ENCODE measurements at regions not wholly inside any gene's neighbourhood (a gene's known extent, or its start where the extent isn't known, plus 50 kb on each side); places are given as distances from the start of the nearest gene placed in this dataset.

DNA sequence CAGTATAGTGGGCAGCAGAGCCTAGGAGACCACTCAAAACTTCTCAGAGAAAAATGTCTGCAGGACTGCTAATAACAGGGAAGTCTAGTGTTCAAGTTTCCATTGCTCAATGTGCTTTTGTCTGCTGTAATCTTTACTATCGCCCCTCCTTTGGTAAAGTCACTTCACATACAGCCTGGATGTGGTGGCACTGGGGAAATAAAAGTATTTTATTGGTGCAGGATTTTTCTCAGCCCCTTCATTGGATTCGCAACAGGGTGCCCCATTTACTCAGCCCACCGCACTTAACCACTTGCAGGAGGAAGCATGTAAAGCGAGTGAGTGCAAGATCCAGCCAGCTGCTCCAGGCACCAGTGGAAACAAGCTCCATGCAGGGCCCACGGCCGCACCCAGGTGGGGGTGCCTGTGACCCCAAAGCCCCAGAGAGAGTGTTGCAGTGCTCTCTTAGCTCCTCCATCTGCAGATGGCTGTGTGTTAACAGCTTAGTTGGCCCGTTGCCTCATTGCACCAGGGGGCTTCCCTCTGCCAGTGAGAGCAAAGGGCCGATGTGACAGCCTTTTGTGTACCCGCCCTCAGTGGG lies 163.5 kb upstream of the TMEM72 start:
- no peak for TF ChIP-seq CTCF (IDR thresholded peaks at IDR 0.05)

DNA sequence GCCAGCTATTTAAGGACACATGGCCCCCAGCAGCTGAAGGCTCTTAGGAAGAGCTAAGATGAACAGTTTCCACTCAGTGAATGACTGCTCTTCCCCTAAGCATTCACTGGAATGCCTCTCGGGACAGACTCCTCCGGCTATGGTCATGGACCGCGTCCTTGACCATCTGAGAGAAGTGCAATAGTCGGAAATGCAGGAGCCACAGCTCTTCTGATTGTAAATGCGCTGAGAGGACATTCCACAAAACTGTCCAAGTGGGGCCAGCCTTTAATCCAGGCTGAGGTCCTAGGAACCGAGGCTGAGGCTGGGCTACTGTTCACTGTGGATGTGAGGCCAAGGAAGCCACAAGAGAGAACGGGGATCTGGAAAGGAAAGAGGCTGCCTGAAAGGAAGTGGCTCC lies 162.0 kb upstream of the TMEM72 start:
- TF ChIP-seq CTCF (IDR thresholded peaks at IDR 0.05) = no peak

- TF ChIP-seq CTCF (IDR thresholded peaks at IDR 0.05) = no peak
Observed at GRCh38 chr10:44752451-44753441, 158.4 kb upstream of the TMEM72 start.

DNA sequence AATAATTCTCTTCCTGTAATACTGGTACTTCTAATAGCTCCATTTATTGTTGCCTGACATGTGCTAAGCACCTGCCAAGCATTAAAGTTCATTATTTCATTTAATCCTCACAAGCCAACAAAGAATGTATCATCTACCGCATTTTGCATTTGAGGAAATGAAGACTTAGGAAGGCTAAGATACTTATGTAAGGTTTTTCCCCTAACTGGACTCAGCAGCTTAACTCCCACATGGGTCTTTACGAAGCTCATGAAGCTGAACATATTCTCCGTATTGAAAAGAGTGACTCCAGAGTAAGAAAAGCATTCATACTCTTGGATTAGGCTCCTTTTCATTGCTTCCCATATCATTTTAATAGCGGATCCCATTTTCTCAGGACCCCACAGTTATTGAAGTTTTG lies 155.7 kb upstream of the TMEM72 start:
- no peak for TF ChIP-seq CTCF (IDR thresholded peaks at IDR 0.05)

DNA sequence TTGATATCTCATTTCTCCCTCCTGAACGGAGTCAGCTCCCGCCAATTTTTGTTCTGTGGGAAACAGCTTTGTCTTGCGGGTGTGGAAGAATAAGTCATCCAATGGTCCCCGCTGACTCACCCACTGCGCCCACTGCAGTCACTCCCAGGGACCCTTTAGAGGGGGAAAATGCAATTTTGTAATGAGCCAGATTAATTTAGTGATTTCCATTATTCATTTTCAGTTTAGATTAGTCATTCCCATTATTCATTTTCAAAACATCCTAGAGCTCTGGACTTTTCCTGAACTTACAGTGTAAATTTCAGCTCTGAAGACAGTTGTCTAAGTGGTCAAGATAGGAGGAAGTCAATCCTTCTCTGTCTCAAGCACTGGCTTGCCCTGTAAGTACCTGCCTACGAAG lies 154.9 kb upstream of the TMEM72 start:
- no peak for TF ChIP-seq CTCF (IDR thresholded peaks at IDR 0.05)

GRCh38 chr10:44757551-44758205 lies 153.5 kb upstream of the TMEM72 start:
- no peak for TF ChIP-seq CTCF (IDR thresholded peaks at IDR 0.05)

GRCh38 chr10:44759122-44759521 lies 152.0 kb upstream of the TMEM72 start:
- TF ChIP-seq CTCF (IDR thresholded peaks at IDR 0.05) = no peak

All from LNCAP (cell line).